HG02943 (cell line): ENCODE measurements at regions not wholly inside any gene's neighbourhood (a gene's known extent, or its start where the extent isn't known, plus 50 kb on each side); places are given as distances from the start of the nearest gene placed in this dataset.

Experiments
- ATAC-seq: cut with Tn5 transposase; IDR thresholded peaks from one replicate; pipeline ENCODE4 v1.9.1; 2021; ENCODE audit warnings: mild to moderate bottlenecking, low read depth, moderate library complexity; ENCODE audit not compliant: unreplicated experiment

DNA sequence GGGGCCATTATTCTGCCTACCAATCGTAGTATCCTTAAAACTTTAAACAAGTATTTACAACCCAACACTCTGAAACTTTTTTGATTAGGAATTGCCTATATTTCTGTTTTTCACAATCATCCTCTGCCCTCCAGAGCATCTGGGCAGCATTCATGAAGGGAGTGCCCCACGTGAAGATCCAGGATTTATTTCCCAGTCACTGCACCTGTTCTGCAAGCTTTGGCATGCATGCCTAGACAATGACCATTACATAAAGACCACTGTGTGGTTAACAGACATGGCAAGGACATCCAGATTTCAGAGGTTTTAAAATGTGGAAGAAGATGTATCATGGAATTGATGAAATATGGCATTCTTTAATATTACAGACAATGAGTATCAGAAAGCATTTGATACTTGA is 1083.8 kb downstream of the TBC1D22A start:
- ATAC-seq, result no peak

- ATAC-seq, result no peak
These were observed 1079.7 kb downstream of the TBC1D22A start for GRCh38 chr22:47842119-47842518.

- no peak for ATAC-seq
These were observed 1078.7 kb downstream of the TBC1D22A start for GRCh38 chr22:47841156-47841555.

DNA sequence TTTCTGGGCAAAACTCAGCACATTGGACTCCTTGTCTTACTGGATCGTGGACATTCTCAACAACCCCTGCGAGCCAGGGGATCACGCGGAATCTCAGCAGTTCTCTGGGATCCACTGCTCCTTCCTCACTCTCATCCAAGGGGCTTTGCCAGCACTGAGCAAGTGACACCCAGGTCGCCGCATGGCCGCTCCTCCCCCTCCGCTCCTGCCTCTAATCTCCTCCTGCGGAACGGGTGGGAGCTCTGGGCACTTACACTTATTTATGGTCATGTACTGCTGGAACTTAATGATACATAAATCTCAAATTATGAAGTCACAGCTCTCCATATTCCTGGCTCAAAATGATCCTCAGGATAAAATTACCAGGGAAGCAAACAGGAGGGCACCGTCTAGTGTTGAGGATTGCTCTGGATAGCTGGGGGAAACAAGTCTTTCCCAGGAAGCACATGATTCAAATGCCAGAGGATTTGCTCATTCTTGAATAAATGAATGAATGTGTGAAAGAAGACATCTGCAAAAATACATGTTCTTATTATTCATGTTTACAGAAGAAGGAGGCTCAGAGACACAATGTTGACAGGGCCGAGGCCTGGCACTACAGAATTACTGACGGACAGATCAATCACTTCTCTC is 1077.3 kb downstream of the TBC1D22A start:
- no peak for ATAC-seq

DNA sequence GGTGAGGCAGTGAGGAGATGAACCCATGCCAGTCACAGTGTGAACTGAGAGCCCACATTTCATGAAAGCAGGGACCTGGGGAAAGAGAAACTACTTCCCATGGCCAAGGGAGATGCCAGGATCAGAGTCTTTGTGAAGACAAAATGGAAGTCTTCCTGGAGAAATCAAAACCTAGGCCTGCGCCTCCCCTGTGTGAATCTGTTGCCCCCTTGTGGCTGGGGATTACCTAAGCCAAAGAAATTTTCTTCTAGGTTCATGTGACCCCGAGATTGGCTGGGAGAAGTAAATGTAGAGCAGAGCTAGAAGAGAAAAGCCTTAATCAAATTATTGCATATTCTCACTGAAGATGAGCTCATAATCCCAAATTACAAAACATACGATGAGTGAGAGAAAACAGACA is 1075.3 kb downstream of the TBC1D22A start:
- ATAC-seq, result no peak

GRCh38 chr22:47836957-47837356 is 1074.5 kb downstream of the TBC1D22A start:
- ATAC-seq, result no peak

DNA sequence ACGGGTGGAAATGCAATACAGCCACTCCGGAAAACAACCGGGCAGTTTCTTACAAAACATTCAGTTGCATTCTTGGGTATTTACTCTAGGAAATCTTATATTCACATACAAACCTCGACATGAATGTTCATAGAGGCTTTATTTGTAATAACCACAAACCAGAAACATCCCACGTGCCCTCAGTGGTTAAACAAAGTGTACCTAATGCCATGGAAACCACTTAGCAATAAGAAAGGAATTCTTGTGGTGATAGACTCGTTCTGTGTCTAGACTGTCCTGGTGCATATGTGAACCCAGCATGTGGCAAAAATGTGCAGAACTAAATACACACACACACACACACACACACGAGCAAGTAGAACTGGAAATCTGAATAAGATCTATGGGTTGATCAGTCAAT is 1073.3 kb downstream of the TBC1D22A start:
- ATAC-seq, result no peak

DNA sequence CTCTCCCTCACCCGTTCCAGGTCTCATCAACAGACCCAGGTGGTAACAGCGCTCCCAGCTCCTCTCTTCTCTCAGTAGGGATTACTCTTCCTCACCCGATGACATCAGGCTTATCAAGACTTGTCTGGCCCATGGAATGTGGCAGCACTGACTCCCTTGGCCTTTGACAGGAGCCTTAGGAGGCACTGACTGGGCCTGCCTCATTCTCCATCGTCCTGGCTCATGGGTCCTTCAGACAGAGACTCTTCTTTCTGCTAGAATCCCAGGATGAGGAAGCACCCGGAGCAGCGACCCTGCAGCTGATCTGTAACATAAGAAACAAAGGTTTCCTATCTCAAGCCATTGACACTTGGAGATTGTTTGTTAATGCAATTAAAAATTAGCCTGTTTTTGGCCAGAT is 1063.6 kb downstream of the TBC1D22A start:
- ATAC-seq, result no peak

- no peak for ATAC-seq
These were observed 1060.0 kb downstream of the TBC1D22A start for GRCh38 chr22:47822422-47822821.

DNA sequence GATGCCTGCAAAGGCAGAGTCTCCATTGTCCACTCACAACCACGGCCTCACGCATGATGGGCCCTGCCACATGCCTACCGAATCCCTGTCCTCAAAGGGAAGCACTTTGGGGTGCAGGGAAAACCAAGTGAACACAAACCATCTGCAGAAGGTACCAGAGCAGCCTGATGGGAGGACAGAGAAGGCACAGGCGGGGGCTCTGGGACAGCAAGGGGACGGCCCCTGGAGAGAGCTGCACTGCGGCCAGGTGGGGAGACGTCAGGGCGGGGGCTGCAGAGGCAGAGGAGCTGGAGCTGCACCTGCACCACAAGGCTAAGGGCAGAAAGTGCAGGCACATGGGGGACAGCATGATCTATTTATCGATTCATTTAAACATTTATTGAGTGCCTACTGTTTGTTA is 1056.0 kb downstream of the TBC1D22A start:
- no peak for ATAC-seq

DNA sequence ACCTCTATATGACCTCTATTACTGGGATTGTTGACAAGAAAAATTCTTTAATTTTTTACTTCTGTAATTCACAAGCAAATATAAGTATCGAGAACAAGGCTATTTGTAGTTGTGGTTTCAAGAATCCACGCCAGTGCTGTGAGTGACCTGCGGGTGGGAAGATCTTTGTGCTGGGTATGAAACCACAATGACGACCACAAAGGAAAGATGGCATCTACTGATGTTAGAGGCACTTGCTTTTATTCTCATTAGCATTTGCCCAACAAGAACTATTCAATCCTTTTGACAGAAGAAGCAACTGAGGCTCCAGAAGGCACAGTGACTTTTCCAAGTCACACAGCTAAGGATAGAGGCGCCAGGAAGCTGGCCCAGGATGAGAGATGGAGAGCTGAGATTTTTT is 1054.9 kb downstream of the TBC1D22A start:
- ATAC-seq, result no peak

GRCh38 chr22:47816863-47817210 is 1054.4 kb downstream of the TBC1D22A start:
- no peak for ATAC-seq

- ATAC-seq, result no peak
These were observed 1053.8 kb downstream of the TBC1D22A start for GRCh38 chr22:47816121-47816862.

DNA sequence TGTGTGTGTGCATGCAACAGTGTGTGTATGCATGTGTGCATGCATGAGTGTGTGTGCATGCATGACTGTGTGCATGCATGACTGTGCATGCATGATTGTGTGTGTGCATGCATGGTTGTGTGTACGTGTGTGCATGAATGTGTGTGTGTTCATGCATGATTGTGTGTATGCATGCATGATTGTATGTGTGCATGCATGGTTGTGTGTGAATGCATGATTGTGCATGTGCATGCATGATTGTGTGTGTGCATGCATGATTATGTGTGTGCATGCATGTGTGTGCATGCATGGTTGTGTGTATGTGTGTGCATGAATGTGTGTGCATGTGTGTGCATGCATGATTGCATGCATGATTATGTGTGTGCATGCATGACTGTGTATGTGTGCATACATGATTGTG is 1052.0 kb downstream of the TBC1D22A start:
- ATAC-seq, result no peak

- no peak for ATAC-seq
These were observed 1051.2 kb downstream of the TBC1D22A start for GRCh38 chr22:47813661-47814060.

DNA sequence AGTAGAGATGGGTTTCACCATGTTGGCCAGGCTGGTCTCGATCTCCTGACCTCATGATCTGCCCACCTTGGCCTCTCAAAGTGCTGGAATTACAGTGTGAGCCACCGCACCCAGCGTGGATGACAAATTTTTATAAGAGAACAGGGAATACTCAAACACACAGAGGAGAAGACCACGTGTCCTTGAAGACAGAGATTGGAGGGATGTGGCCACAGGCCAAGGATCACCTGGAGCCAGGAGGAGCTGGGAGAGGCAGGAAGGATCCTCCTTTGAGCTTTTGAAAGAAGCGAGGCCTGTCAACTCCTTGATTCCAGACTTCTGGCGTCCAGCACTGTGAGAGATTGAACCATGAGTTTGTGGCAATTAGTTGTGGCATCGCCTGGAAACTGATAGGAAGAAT is 1049.5 kb downstream of the TBC1D22A start:
- ATAC-seq, result no peak

DNA sequence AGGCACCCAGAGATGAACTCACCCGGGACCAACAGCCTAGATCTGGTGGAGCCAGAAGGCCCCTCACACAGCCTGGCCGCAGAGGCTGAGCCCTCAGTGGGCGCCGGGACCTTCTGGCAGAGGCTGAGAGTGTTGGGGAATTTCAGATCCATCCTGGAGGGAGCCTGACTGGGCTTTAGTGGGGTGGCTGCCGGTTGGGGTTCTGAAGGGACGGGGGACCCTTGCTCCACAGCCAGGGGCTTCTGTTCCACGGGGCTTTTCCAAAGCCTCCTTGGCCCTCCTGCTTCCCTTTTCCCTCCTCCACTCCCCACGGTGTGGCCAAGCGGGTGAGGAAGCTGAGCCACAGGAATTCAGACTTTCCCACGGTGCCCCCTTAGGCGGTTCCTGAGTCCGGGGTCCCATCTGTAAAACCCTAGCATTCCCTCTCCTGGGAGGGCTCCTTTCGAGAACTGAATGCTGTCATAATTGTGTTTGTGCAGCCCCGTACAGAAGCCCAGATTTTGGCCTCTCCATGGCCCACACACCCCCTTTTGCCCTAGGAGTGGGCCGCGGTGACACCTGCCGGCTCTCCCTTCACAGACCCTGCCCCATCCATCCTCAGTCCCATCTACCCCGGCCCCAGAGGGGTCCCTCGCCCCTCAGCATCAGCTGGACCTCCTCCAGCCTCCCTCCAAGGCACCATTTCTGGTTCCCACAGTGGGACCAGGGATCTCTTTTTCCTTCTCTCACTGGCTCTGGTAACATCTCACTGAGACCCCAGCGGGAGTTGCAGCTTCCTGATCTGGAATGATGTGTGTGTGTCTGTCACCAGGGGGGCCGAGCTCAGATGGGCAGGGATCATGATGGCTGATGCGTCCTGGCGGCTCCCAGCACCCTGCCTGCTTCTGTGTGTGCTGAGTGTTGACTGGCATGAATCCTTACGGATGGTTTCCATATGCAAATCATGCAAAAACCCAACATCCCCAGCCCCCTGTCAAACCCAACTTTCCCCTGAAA is 1048.4 kb downstream of the TBC1D22A start:
- no peak for ATAC-seq

GRCh38 chr22:47808886-47809620 is 1046.6 kb downstream of the TBC1D22A start:
- no peak for ATAC-seq

DNA sequence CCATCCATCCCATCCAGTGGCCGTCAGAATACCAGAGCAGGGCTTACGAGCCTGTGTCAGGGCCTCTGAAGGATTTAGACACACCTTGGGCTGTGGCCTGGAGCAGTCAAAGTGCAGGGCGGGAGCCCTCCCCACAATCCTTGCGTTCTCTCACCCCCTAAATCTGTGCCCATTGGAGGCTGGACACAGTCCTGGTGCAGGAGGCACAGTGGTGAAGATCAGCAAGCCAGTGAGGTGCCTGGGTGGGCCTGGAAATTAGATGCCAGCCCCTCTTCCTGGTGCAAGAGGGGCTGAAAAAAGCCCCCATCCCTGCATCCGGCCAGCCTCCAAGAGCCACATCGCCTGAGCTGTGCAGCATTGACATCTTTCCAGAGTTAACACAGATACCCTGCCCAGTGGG is 1045.8 kb downstream of the TBC1D22A start:
- ATAC-seq, result no peak

GRCh38 chr22:47807506-47807905 is 1045.1 kb downstream of the TBC1D22A start:
- ATAC-seq, result no peak

GRCh38 chr22:47806894-47807293 is 1044.4 kb downstream of the TBC1D22A start:
- ATAC-seq, result no peak
